Kidney (tissue), 13 donors: ENCODE measurements at regions not wholly inside any gene's neighbourhood (a gene's known extent, or its start where the extent isn't known, plus 50 kb on each side); places are given as distances from the start of the nearest gene placed in this dataset.
A peak's percentile ranks its signal among the peaks of the same experiment; 100 is the strongest.

Source experiments
- DNase-seq, 5 donors: peaks; one replicate each; pipeline ENCODE4 v3.0.0-alpha.2; 2013 to 2020
- FAIRE-seq: peaks from 2 replicates; lab custom pipeline; 2012; peaks lifted over from hg19 to GRCh38; lab: Jason Lieb, UNC
- H3K27ac ChIP-seq, 2 donors: one replicate each; pipeline ENCODE4 v1.7.0; 2013; ENCODE audit warnings: low read depth in 2 of 2, low read length in 2 of 2, inconsistent platforms in 1 of 2
- H3K27me3 ChIP-seq: one replicate; pipeline ENCODE4 v1.7.1; 2013; ENCODE audit warnings: low read length, inconsistent platforms; ENCODE audit not compliant: control insufficient read depth, insufficient read depth
- H3K36me3 ChIP-seq, 3 donors: one replicate each; pipeline versions ENCODE4 v1.7.0 to v1.7.1; 2013; ENCODE audit warnings: low read length in 3 of 3, control low read depth in 1 of 3, inconsistent platforms in 1 of 3; ENCODE audit not compliant: insufficient read depth in 3 of 3, control insufficient read depth in 2 of 3
- H3K4me1 ChIP-seq, 3 donors: one replicate each; pipeline versions ENCODE4 v1.7.0 to v1.7.1; 2013; ENCODE audit warnings: low read length in 3 of 3, inconsistent platforms in 1 of 3, low read depth in 1 of 3; ENCODE audit not compliant: control insufficient read depth in 2 of 3, insufficient read depth in 2 of 3
- H3K4me3 ChIP-seq, 3 donors: one replicate each; pipeline versions ENCODE4 v1.7.0 to v1.8.1; 2013; ENCODE audit warnings: low read length in 3 of 3, control low read depth in 1 of 3, inconsistent platforms in 1 of 3
- H3K9ac ChIP-seq, 3 donors: one replicate each; pipeline versions ENCODE4 v1.7.0 to v1.7.1; 2013; ENCODE audit warnings: low read length in 3 of 3, control low read depth in 1 of 3, inconsistent platforms in 1 of 3
- H3K9me3 ChIP-seq, 3 donors: one replicate each; pipeline versions ENCODE4 v1.7.0 to v1.7.1; 2013; ENCODE audit warnings: low read length in 3 of 3, control low read depth in 1 of 3, inconsistent platforms in 1 of 3; ENCODE audit not compliant: control insufficient read depth in 2 of 3, insufficient read depth in 1 of 3
- CTCF ChIP-seq: IDR thresholded peaks from 3 replicates; pipeline ENCODE4 v1.5.1; 2012; ENCODE audit warnings: mild to moderate bottlenecking, moderate library complexity, borderline replicate concordance; ENCODE audit not compliant: insufficient read depth; ENCODE audit errors: extremely low read depth
- intact Hi-C: fragments of 100-400 bp; cut with DNase I; formaldehyde crosslinking; loops from one replicate; pipeline ENCODE4 v1.11.1; 2022
- donor health status: control.
- donor health status: control.
- donor health status: control.
- donor health status: control.
- donor health status: control.
- donor health status: DM: yes; HTN: yes; CAD: no.
- donor health status: Normal renal cell carcinoma (clear cell type).

- H3K27ac ChIP-seq: no peak overlapping the region
- no peak for FAIRE-seq
- no peaks in the 10 kb centered on the region for H3K9me3 ChIP-seq
- no peak for TF ChIP-seq CTCF
- no peak for DNase-seq
- H3K36me3 ChIP-seq: no peaks in the 10 kb centered on the region
- H3K27me3 ChIP-seq: no peaks in the 10 kb centered on the region
- H3K9ac ChIP-seq: no peak overlapping the region
- intact Hi-C loops: no loop called here
- H3K4me1 ChIP-seq: peaks cover 0 to 5% (median 0%) of the 10 kb centered on the region in 3 donors
- no peak overlapping the region for H3K4me3 ChIP-seq
Observed at GRCh38 chr2:238967978-238968360, 120.1 kb downstream of the TWIST2 start.

GRCh38 chr2:238968616-238969384, 120.9 kb downstream of the TWIST2 start:
- Histone ChIP-seq H3K27ac (no peak overlapping the region), H3K9ac (no peak overlapping the region), H3K4me1 (no peaks in the 10 kb centered on the region), H3K9me3 (no peaks in the 10 kb centered on the region), H3K4me3 (no peak overlapping the region), H3K36me3 (no peaks in the 10 kb centered on the region), H3K27me3 (no peaks in the 10 kb centered on the region)
- DNase-seq (peak; percentile 71 to 77 (median 75)), FAIRE-seq (no peak)
- intact Hi-C loops: no loop called here
- TF ChIP-seq CTCF: no peak

GRCh38 chr2:238969857-238970256, 122.0 kb downstream of the TWIST2 start:
- no peaks in the 10 kb centered on the region for H3K9me3 ChIP-seq
- TF ChIP-seq CTCF: no peak
- H3K9ac ChIP-seq: no peak overlapping the region
- no peak overlapping the region for H3K27ac ChIP-seq
- DNase-seq (peak in 1 of 5 donors; percentile 7), FAIRE-seq (no peak)
- H3K4me1 ChIP-seq: no peaks in the 10 kb centered on the region
- intact Hi-C loops: no loop called here
- H3K4me3 ChIP-seq: no peak overlapping the region
- no peaks in the 10 kb centered on the region for H3K27me3 ChIP-seq
- no peaks in the 10 kb centered on the region for H3K36me3 ChIP-seq

- Histone ChIP-seq H3K36me3 (no peaks in the 10 kb centered on the region), H3K27ac (no peak overlapping the region), H3K9ac (no peak overlapping the region), H3K4me3 (no peak overlapping the region), H3K4me1 (no peaks in the 10 kb centered on the region), H3K9me3 (no peaks in the 10 kb centered on the region), H3K27me3 (no peaks in the 10 kb centered on the region)
- intact Hi-C loops: no loop called here
- DNase-seq (peak; percentile 66 to 81 (median 72)), FAIRE-seq (no peak)
- peak; percentile 90 for TF ChIP-seq CTCF
Observed at GRCh38 chr2:238970553-238971081, 122.7 kb downstream of the TWIST2 start.
